Posterior cingulate gyrus (tissue), 11 donors: ENCODE measurements at regions not wholly inside any gene's neighbourhood (a gene's known extent, or its start where the extent isn't known, plus 50 kb on each side); places are given as distances from the start of the nearest gene placed in this dataset.
"Not testable (repeated sequence)": the region's sequence is repeated elsewhere in the genome, so short reads cannot be mapped to it uniquely, and the experiment has no call there.

Experiments
- DNase-seq, 10 donors: peaks; one replicate each; pipeline versions ENCODE4 v3.0.0 to v3.0.0-alpha.2; 2020 to 2021; ENCODE audit warnings: mixed read lengths in 3 of 10
- intact Hi-C: fragments of 100-400 bp; cut with DNase I; formaldehyde crosslinking; loops from one replicate; pipeline ENCODE4 v1.15.1; 2023

DNA sequence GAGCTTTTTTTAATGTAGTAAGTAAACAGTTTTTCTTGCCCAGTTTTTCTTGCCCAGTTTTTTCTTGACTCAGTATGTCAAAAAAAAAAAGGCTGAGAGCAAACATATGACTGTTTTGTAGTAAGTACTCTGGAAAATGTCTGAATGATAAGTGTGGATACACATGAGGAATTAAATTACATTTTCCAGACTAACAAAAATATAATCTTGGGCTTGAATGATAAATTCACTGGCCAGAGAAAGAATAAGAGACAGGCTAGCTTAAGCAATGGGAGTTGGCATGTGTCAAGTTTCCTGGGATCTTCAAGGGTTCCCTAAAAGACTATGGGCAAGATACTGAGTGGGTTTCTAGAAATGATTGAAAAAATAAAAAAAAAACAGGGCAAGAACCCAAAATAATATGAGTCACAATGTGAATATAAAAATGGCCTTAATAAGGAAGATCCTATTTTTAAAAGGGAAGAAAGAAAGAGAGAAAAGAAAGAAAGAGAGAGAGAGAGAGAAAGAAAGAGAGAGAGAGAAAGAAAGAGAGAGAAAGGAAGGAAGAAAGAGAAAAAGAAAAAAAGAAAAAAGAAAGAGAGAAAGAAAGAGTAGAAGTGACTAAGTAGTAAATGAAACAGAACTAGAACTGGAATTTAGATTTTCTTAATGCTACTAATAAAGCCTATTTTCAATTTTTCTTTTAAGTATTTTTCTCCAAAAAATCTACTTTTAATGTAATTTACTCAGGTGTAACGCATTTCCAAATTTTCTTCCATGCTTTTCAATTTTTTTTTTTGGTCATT lies 60.2 kb downstream of the TFPI2 start:
- intact Hi-C loops, result no loop called here
- DNase-seq, result no peak

- no peak for DNase-seq
- intact Hi-C loops, result no loop called here
Measured at GRCh38 chr7:93828260-93828659, 62.3 kb downstream of the TFPI2 start.

DNA sequence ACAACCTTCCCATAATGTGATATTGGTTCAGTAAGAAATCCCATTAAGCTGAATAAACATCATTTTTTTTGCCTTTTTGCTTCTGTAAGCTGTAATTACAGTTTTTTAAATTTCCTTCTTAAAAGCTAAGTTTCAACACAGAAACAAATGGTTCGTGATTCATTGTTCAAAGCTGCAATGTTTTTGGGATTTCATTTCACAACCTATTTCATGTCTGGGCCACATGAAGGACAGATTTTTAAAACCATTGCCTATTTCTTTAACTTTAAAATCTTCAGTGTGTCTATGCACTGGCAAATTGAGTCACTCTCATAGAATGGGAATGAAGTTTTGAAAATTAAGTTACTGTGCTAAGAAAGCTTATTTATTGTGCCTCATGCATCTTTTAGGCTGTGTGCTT lies 66.9 kb downstream of the TFPI2 start:
- no peak for DNase-seq
- intact Hi-C loops, result no loop called here

- no peak for DNase-seq
- intact Hi-C loops, result no loop called here
Measured at GRCh38 chr7:93821463-93821862, 69.1 kb downstream of the TFPI2 start.

GRCh38 chr7:93819699-93820098 lies 70.9 kb downstream of the TFPI2 start:
- intact Hi-C loops, result no loop called here
- DNase-seq, result no peak

DNA sequence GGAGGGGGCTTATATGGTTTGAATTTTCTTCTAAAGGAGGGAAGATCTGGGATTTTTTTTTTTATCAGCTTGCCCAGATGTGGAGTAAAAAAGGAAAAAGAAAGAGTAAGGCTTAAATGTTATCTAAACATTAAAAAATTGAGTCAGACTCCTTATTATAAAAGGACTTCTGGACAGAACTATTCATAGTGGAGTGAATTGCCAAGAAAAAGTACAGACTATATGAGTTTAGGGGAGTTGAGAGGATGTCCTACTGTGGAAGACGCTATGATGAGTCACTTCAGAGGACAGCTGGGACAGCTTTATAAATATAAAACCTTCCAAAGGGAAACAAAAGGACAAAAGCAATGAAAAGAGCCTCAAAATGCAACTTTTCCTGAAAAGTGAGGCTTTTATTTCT lies 73.0 kb downstream of the TFPI2 start:
- no peak for DNase-seq
- intact Hi-C loops, result no loop called here

DNA sequence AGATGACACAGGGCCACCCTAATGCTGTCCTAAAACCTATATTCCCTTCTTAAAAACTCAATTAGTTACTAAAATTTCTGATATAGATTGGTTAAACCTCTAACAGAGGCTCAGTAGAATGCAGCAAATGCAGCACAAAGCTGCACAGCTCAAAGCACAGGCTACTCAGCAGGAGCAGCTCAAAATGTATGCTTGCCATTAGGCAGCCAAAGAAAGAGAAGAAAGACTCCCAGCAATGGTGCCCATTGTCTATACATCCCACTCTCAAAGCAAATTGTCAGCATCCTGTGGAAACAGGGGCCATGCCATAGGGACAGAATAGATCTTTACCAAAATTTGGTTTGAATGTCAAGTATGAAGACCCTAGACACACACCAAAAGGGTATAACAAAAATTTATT lies 73.5 kb downstream of the TFPI2 start:
- no peak for DNase-seq
- intact Hi-C loops, result no loop called here

DNA sequence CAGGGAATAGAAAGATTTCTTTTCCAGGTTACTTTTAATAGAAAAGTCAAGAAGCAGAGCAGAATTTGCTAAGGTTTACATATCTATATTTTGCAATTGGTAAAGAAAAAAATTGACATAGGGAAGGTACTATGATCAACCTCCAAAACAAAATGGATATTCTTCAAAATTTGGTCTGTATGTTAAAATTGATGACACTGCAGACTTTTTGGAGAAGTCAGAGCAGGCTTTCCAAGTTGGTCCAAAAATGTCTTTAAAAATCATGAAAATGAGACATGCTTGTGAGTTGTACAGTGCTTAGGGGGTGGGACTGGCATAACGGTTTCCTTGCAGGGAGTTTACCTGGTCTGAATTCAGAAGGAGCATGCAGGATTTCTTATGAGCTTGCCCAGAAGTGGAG lies 77.0 kb downstream of the TFPI2 start:
- intact Hi-C loops, result no loop called here
- DNase-seq, result no peak

DNA sequence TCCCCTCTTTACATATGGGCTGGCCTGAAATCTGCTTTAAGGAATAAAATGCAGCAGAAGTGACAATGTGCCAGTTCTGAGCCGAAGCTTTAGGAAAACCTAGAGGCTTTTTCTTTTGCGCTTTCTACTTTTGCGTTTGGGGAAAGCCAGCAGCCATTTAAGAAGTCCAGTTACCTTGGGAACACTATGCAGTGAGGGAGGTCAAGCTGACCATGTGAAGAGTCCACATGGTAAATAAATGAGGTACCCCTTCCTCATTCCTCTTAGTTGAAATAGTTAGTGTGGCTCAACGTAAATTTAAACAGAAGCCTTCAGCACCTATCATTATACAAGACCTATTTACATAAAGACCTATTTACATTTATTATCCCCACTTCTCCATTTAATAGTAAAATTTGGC lies 78.5 kb downstream of the TFPI2 start:
- intact Hi-C loops, result no loop called here
- DNase-seq, result no peak

DNA sequence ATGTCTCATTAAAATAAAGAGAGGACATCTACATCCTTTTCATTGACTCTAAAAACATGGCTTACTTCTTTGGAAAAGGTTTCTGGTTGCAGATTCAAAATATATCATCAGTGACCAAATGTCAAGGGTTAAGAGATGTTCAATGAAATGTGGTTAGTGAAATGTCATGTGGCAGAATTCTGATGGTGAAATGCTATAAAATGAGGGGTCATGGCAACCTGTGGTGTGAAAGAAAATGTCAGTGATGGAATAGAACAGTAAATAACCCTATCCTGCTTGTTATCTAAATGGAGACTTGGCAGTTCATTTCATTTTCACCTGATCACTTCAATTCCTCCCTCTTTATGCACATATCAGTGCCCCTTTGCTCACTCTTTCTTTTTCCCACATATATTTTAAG lies 79.4 kb downstream of the TFPI2 start:
- no peak for DNase-seq
- intact Hi-C loops, result no loop called here

- intact Hi-C loops, result no loop called here
- DNase-seq, result no peak
Measured at GRCh38 chr7:93810561-93810960, 80.0 kb downstream of the TFPI2 start.

DNA sequence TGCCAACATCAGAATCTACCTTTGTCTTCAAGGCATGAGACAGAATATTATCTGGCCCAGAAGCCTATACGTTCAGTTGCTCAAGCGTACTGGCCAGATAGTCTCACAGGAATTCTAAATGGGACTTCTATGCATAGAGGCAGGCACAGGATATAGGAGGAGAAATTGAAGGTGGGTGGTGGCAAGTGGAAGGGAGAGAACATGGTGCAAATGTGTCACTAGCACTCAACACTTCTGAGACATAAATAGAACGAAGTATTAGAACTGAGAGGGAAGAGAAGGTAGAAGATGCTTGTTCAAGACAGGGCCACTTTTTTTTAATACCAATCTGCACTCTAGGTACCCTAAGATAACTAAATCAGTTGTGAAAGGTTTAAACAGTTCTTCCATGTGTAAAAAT lies 85.8 kb downstream of the TFPI2 start:
- intact Hi-C loops, result no loop called here
- no peak for DNase-seq

GRCh38 chr7:93799750-93800357 lies 90.7 kb downstream of the TFPI2 start:
- intact Hi-C loops, result no loop called here
- DNase-seq, result no peak

DNA sequence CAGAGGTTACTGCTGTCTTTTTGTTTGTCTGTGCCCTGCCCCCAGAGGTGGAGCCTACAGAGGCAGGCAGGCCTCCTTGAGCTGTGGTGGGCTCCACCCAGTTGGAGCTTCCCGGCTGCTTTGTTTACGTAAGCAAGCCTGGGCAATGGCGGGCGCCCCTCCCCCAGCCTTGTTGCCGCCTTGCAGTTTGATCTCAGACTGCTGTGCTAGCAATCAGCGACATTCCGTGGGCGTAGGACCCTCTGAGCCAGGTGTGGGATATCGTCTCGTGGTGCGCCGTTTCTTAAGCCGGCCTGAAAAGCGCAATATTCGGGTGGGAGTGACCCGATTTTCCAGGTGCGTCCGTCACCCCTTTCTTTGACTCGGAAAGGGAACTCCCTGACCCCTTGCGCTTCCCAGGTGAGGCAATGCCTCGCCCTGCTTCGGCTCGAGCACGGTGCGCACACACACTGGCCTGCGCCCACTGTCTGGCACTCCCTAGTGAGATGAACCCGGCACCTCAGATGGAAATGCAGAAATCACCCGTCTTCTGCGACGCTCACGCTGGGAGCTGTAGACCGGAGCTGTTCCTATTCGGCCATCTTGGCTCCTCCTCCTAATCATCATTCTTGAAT lies 97.4 kb downstream of the TFPI2 start:
- intact Hi-C loops, DNase-seq: not testable (repeated sequence)

DNA sequence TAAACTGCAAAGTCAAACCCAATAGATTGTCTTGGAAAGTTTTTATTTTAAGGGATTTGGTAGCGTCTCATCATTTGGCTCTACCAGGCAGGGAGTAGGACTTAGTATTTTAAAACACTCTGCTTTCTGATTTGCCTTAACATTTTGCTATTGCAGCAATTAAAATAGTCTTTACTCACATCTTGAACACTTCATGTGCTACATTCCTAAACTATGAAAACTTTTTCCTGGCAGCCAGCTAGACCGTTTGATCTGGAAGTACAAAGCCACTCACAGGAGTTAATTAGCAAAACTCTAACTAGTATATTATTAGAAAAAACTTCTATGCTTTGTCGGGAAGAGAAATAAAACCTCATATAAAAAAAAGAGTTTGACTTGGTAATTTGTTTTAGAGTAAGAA lies 111.4 kb downstream of the TFPI2 start:
- intact Hi-C loops, result no loop called here
- DNase-seq, result no peak

- no peak for DNase-seq
- intact Hi-C loops, result no loop called here
Measured at GRCh38 chr7:93778384-93778783, 112.2 kb downstream of the TFPI2 start.

GRCh38 chr7:93773446-93773845 lies 117.1 kb downstream of the TFPI2 start:
- intact Hi-C loops, result no loop called here
- no peak for DNase-seq

- intact Hi-C loops, result no loop called here
- DNase-seq, result no peak
Measured at GRCh38 chr7:93765475-93765874, 125.1 kb downstream of the TFPI2 start.

GRCh38 chr7:93758631-93759030 lies 131.9 kb downstream of the TFPI2 start:
- no peak for DNase-seq
- intact Hi-C loops, result no loop called here

DNA sequence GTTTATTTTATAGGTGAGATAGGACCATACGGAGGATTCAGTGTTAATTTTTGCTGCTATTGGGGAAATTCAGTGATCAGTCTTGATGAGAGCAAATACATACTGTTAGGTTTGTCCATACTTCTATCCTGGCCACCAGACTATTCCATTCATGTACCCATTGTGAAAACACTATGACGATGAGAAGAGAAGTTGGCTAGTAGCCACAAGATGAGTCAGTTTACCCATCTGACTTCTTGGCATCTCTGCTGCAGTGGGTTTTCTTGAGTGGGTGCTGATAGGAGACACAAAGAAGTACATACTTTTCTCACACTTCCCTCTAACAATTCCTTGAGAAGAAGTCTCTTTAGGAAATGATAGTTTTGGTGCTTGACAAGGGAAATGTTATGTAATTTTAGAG lies 133.1 kb downstream of the TFPI2 start:
- intact Hi-C loops, result no loop called here
- DNase-seq, result no peak

- intact Hi-C loops, result no loop called here
Measured at GRCh38 chr7:93756890-93757289, 133.7 kb downstream of the TFPI2 start.

GRCh38 chr7:93751421-93751820 lies 139.1 kb downstream of the TFPI2 start:
- DNase-seq, result no peak
- intact Hi-C loops, result no loop called here

More at GRCh38 chr7:93756890-93757289, 133.7 kb downstream of the TFPI2 start:
- no peak for DNase-seq
